ENCODE measurements at regions not wholly inside any gene's neighbourhood (a gene's known extent, or its start where the extent isn't known, plus 50 kb on each side); places are given as distances from the start of the nearest gene placed in this dataset.

- H3K4me3 ChIP-seq, result no peak overlapping the region
- no peaks in the 10 kb centered on the region for H3K27me3 ChIP-seq (replicated peaks; ENCODE audit: insufficient read depth)
- ATAC-seq (ENCODE audit: insufficient number of reproducible peaks, low FRiP score, low read depth) (no peak), DNase-seq (ENCODE audit: low spot score) (no peak)
- no peak for TF ChIP-seq CTCF (IDR thresholded peaks at IDR 0.05)
- H3K9me3 ChIP-seq, result no peaks in the 10 kb centered on the region
- H3K27ac ChIP-seq, result no peak overlapping the region
- no peaks in the 10 kb centered on the region for H3K4me1 ChIP-seq (ENCODE audit: control insufficient read depth in 1 of 2, low read depth in 2 of 2)
- no peaks in the 10 kb centered on the region for H3K36me3 ChIP-seq
These were observed 524.9 kb upstream of the TMEFF2 start for GRCh38 chr2:192719629-192720028.

- no peak for TF ChIP-seq CTCF (IDR thresholded peaks at IDR 0.05)
- H3K27me3 ChIP-seq (replicated peaks; ENCODE audit: insufficient read depth), result no peaks in the 10 kb centered on the region
- DNase-seq (ENCODE audit: low spot score) (no peak), ATAC-seq (ENCODE audit: insufficient number of reproducible peaks, low FRiP score, low read depth) (no peak)
- no peaks in the 10 kb centered on the region for H3K36me3 ChIP-seq
- H3K9me3 ChIP-seq, result no peaks in the 10 kb centered on the region
- H3K4me3 ChIP-seq, result no peak overlapping the region
- H3K27ac ChIP-seq, result no peak overlapping the region
- no peaks in the 10 kb centered on the region for H3K4me1 ChIP-seq (ENCODE audit: control insufficient read depth in 1 of 2, low read depth in 2 of 2)
These were observed 523.6 kb upstream of the TMEFF2 start for GRCh38 chr2:192718340-192718739.

GRCh38 chr2:192700934-192701333 lies 506.2 kb upstream of the TMEFF2 start:
- Histone ChIP-seq H3K36me3 (no peaks in the 10 kb centered on the region), H3K4me3 (no peak overlapping the region), H3K9me3 (no peaks in the 10 kb centered on the region), H3K27ac (no peak overlapping the region), H3K4me1 (ENCODE audit: control insufficient read depth in 1 of 2, low read depth in 2 of 2) (no peaks in the 10 kb centered on the region), H3K27me3 (replicated peaks; ENCODE audit: insufficient read depth) (no peaks in the 10 kb centered on the region)
- DNase-seq (ENCODE audit: low spot score) (no peak), ATAC-seq (ENCODE audit: insufficient number of reproducible peaks, low FRiP score, low read depth) (no peak)
- no peak for TF ChIP-seq CTCF (IDR thresholded peaks at IDR 0.05)

GRCh38 chr2:192697880-192698279 lies 503.1 kb upstream of the TMEFF2 start:
- H3K4me1 ChIP-seq (ENCODE audit: control insufficient read depth in 1 of 2, low read depth in 2 of 2), result no peaks in the 10 kb centered on the region
- H3K4me3 ChIP-seq, result no peak overlapping the region
- no peaks in the 10 kb centered on the region for H3K9me3 ChIP-seq
- DNase-seq (ENCODE audit: low spot score), result no peak
- no peaks in the 10 kb centered on the region for H3K36me3 ChIP-seq
- no peaks in the 10 kb centered on the region for H3K27me3 ChIP-seq (replicated peaks; ENCODE audit: insufficient read depth)
- no peak for ATAC-seq (ENCODE audit: insufficient number of reproducible peaks, low FRiP score, low read depth)
- TF ChIP-seq CTCF (IDR thresholded peaks at IDR 0.05), result no peak
- H3K27ac ChIP-seq, result no peak overlapping the region

- DNase-seq (ENCODE audit: low spot score), result no peak
- no peak for TF ChIP-seq CTCF (IDR thresholded peaks at IDR 0.05)
- H3K4me3 ChIP-seq, result no peak overlapping the region
- ATAC-seq (ENCODE audit: insufficient number of reproducible peaks, low FRiP score, low read depth), result no peak
- H3K27me3 ChIP-seq (replicated peaks; ENCODE audit: insufficient read depth), result no peaks in the 10 kb centered on the region
- H3K4me1 ChIP-seq (ENCODE audit: control insufficient read depth in 1 of 2, low read depth in 2 of 2), result no peaks in the 10 kb centered on the region
- no peaks in the 10 kb centered on the region for H3K36me3 ChIP-seq
- H3K27ac ChIP-seq, result no peak overlapping the region
- H3K9me3 ChIP-seq, result no peaks in the 10 kb centered on the region
These were observed 502.1 kb upstream of the TMEFF2 start for GRCh38 chr2:192696857-192697256.

Measured in thoracic aorta (tissue), 2 donors.